ENCODE measurements at regions not wholly inside any gene's neighbourhood (a gene's known extent, or its start where the extent isn't known, plus 50 kb on each side); places are given as distances from the start of the nearest gene placed in this dataset.

DNA sequence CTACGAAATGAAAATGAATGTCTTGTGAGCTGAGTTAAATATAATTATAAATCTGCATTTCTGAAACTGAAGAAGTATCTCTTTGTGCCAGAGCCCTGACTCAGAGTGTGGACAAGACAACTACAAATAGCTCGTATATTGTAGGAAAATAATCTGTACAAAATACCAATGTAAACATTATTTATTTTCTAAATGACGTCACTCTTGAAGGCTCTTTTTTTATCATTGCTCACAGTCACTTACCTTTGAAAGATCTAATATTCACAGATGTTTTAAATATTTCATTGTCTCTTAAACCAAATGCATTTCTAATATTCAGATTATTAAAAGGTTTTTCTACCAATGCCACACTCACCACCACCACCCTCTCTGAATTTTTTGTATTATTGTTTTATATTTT lies 226.1 kb downstream of the SLCO4C1 start:
- Histone ChIP-seq H3K4me1 (ENCODE audit: insufficient read depth) (peaks cover 5% of the 10 kb centered on the region; the same call in 1 of the 2 replicates), H3K27me3 (ENCODE audit: insufficient read depth) (no peaks in the 10 kb centered on the region), H4K20me1 (replicated peaks; ENCODE audit: insufficient read depth) (no peaks in the 10 kb centered on the region), H3K4me2 (no peak overlapping the region), H3K79me2 (replicated peaks; ENCODE audit: insufficient read depth) (no peaks in the 10 kb centered on the region), H2AFZ (no peak overlapping the region), H3K36me3 (ENCODE audit: insufficient read depth) (no peaks in the 10 kb centered on the region), H3K4me3 (no peak overlapping the region), H3K27ac (ENCODE audit: low read depth) (no peak overlapping the region), H3K9me2 (ENCODE audit: insufficient read depth) (no peaks in the 10 kb centered on the region), H3F3A (replicated peaks; ENCODE audit: low read depth) (no peaks in the 10 kb centered on the region)
- TF ChIP-seq, protein P1, sequence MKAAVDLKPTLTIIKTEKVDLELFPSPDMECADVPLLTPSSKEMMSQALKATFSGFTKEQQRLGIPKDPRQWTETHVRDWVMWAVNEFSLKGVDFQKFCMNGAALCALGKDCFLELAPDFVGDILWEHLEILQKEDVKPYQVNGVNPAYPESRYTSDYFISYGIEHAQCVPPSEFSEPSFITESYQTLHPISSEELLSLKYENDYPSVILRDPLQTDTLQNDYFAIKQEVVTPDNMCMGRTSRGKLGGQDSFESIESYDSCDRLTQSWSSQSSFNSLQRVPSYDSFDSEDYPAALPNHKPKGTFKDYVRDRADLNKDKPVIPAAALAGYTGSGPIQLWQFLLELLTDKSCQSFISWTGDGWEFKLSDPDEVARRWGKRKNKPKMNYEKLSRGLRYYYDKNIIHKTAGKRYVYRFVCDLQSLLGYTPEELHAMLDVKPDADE (IDR thresholded peaks at IDR 0.05) = no peak
- TF ChIP-seq JUNB (IDR thresholded peaks at IDR 0.05; ENCODE audit: unreplicated experiment) (no peak), EZH2phosphoT487 (IDR thresholded peaks at IDR 0.05; ENCODE audit: unreplicated experiment) (no peak), STAT1 (IDR thresholded peaks at IDR 0.05; ENCODE audit: unreplicated experiment) (no peak), EZH2 (IDR thresholded peaks at IDR 0.05; ENCODE audit: low read depth, unreplicated experiment) (no peak), CREB1 (CRISPR knock-in tag; IDR thresholded peaks at IDR 0.05; ENCODE audit: low read depth) (no peak), ZNF114 (CRISPR knock-in tag; IDR thresholded peaks at IDR 0.05) (no peak), ZNF331 (CRISPR knock-in tag; IDR thresholded peaks at IDR 0.05; ENCODE audit: low read depth) (no peak), POLR2AphosphoS5 (IDR thresholded peaks at IDR 0.05; ENCODE audit: low read depth) (no peak), NANOG (IDR thresholded peaks at IDR 0.05; ENCODE audit: borderline replicate concordance) (no peak), CTCF (conservative IDR thresholded peaks at IDR 0.05; ENCODE audit: low read depth in 2 of 2) (no peak)
- TF ChIP-seq, protein P2, sequence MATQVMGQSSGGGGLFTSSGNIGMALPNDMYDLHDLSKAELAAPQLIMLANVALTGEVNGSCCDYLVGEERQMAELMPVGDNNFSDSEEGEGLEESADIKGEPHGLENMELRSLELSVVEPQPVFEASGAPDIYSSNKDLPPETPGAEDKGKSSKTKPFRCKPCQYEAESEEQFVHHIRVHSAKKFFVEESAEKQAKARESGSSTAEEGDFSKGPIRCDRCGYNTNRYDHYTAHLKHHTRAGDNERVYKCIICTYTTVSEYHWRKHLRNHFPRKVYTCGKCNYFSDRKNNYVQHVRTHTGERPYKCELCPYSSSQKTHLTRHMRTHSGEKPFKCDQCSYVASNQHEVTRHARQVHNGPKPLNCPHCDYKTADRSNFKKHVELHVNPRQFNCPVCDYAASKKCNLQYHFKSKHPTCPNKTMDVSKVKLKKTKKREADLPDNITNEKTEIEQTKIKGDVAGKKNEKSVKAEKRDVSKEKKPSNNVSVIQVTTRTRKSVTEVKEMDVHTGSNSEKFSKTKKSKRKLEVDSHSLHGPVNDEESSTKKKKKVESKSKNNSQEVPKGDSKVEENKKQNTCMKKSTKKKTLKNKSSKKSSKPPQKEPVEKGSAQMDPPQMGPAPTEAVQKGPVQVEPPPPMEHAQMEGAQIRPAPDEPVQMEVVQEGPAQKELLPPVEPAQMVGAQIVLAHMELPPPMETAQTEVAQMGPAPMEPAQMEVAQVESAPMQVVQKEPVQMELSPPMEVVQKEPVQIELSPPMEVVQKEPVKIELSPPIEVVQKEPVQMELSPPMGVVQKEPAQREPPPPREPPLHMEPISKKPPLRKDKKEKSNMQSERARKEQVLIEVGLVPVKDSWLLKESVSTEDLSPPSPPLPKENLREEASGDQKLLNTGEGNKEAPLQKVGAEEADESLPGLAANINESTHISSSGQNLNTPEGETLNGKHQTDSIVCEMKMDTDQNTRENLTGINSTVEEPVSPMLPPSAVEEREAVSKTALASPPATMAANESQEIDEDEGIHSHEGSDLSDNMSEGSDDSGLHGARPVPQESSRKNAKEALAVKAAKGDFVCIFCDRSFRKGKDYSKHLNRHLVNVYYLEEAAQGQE (IDR thresholded peaks at IDR 0.05; ENCODE audit: unreplicated experiment) = no peak
- DNase-seq (ENCODE audit: low spot score) (no peak), ATAC-seq (no peak)
- Mint-ChIP-seq H3K4me3 (no peak overlapping the region), H3K36me3 (ENCODE audit: low read depth) (no peaks in the 10 kb centered on the region), H3K9me3 (no peaks in the 10 kb centered on the region), H3K4me1 (peaks cover 4% of the 10 kb centered on the region; the same call in 1 of the 3 replicates), H3K27ac (no peak overlapping the region), H3K27me3 (ENCODE audit: insufficient read depth, low read depth, poor library complexity) (peaks cover 1% of the 10 kb centered on the region)
